ENCODE measurements at regions not wholly inside any gene's neighbourhood (a gene's known extent, or its start where the extent isn't known, plus 50 kb on each side); places are given as distances from the start of the nearest gene placed in this dataset.
A peak's percentile ranks its signal among the peaks of the same experiment; 100 is the strongest.

GRCh38 chr11:112318661-112319060, 58.0 kb upstream of the PLET1 start:
- no peaks in the 10 kb centered on the region for H3K79me1 ChIP-seq (ENCODE audit: low read length)
- no peak overlapping the region for H3K4me2 ChIP-seq (ENCODE audit: low read length)
- H2BK15ac ChIP-seq (replicated peaks; ENCODE audit: low read depth) = no peak overlapping the region
- no peak overlapping the region for H3K9ac ChIP-seq (ENCODE audit: low read length)
- no peak overlapping the region for H3K4me3 ChIP-seq (ENCODE audit: low read length)
- no peak overlapping the region for H2AK5ac ChIP-seq (ENCODE audit: low read length)
- no peak overlapping the region for H3K27ac ChIP-seq (ENCODE audit: low read depth, low read length)
- no peaks in the 10 kb centered on the region for H3K27me3 ChIP-seq (ENCODE audit: insufficient read depth, low read length, poor library complexity)
- WGBS (ENCODE audit: extremely low coverage, insufficient coverage, low lambda C conversion rate) = no CpG with 5 or more reads among the region's 1 CpG
- H3K4me1 ChIP-seq (ENCODE audit: control insufficient read depth, low read depth, low read length) = peaks cover 5% of the 10 kb centered on the region
- no peak overlapping the region for H3K56ac ChIP-seq (ENCODE audit: low read length)
- H3K18ac ChIP-seq (ENCODE audit: low read length) = no peak overlapping the region
- H2BK120ac ChIP-seq (ENCODE audit: low read depth, low read length) = no peak overlapping the region
- no peak overlapping the region for H3K4ac ChIP-seq (ENCODE audit: low read depth, low read length)
- no peak overlapping the region for H4K5ac ChIP-seq (ENCODE audit: low read length)
- no peaks in the 10 kb centered on the region for H3K36me3 ChIP-seq (ENCODE audit: control insufficient read depth, insufficient read depth, low read length)
- no peak for DNase-seq
- H3K23ac ChIP-seq (ENCODE audit: low read length) = no peak overlapping the region
- no peak overlapping the region for H4K8ac ChIP-seq (ENCODE audit: low read depth, low read length)
- no peaks in the 10 kb centered on the region for H3K79me2 ChIP-seq (ENCODE audit: control insufficient read depth, insufficient read depth, low read length)
- H2BK5ac ChIP-seq (ENCODE audit: low read length) = no peak overlapping the region

GRCh38 chr11:112320668-112321067, 60.0 kb upstream of the PLET1 start:
- no peak overlapping the region for H3K4me2 ChIP-seq (ENCODE audit: low read length)
- H3K4me3 ChIP-seq (ENCODE audit: low read length) = no peak overlapping the region
- no peak overlapping the region for H3K23ac ChIP-seq (ENCODE audit: low read length)
- no peak overlapping the region for H4K5ac ChIP-seq (ENCODE audit: low read length)
- no peak overlapping the region for H4K8ac ChIP-seq (ENCODE audit: low read depth, low read length)
- H3K4me1 ChIP-seq (ENCODE audit: control insufficient read depth, low read depth, low read length) = peaks cover 5% of the 10 kb centered on the region
- H3K79me2 ChIP-seq (ENCODE audit: control insufficient read depth, insufficient read depth, low read length) = no peaks in the 10 kb centered on the region
- H2BK15ac ChIP-seq (replicated peaks; ENCODE audit: low read depth) = no peak overlapping the region
- H3K4ac ChIP-seq (ENCODE audit: low read depth, low read length) = no peak overlapping the region
- H3K56ac ChIP-seq (ENCODE audit: low read length) = no peak overlapping the region
- H3K27me3 ChIP-seq (ENCODE audit: insufficient read depth, low read length, poor library complexity) = no peaks in the 10 kb centered on the region
- H2AK5ac ChIP-seq (ENCODE audit: low read length) = no peak overlapping the region
- no peaks in the 10 kb centered on the region for H3K36me3 ChIP-seq (ENCODE audit: control insufficient read depth, insufficient read depth, low read length)
- H3K18ac ChIP-seq (ENCODE audit: low read length) = no peak overlapping the region
- no peak overlapping the region for H3K9ac ChIP-seq (ENCODE audit: low read length)
- H2BK5ac ChIP-seq (ENCODE audit: low read length) = no peak overlapping the region
- H3K27ac ChIP-seq (ENCODE audit: low read depth, low read length) = no peak overlapping the region
- no CpG with 5 or more reads among the region's 5 CpGs for WGBS (ENCODE audit: extremely low coverage, insufficient coverage, low lambda C conversion rate)
- H2BK120ac ChIP-seq (ENCODE audit: low read depth, low read length) = no peak overlapping the region
- H3K79me1 ChIP-seq (ENCODE audit: low read length) = no peaks in the 10 kb centered on the region
- DNase-seq = no peak

GRCh38 chr11:112321501-112322172, 61.0 kb upstream of the PLET1 start:
- peak; percentile 58 for DNase-seq

GRCh38 chr11:112322173-112322790, 61.6 kb upstream of the PLET1 start:
- Histone ChIP-seq H3K79me1 (ENCODE audit: low read length) (no peaks in the 10 kb centered on the region), H3K27me3 (ENCODE audit: insufficient read depth, low read length, poor library complexity) (no peaks in the 10 kb centered on the region), H4K5ac (ENCODE audit: low read length) (no peak overlapping the region), H3K27ac (ENCODE audit: low read depth, low read length) (no peak overlapping the region), H4K8ac (ENCODE audit: low read depth, low read length) (no peak overlapping the region), H2BK15ac (replicated peaks; ENCODE audit: low read depth) (no peak overlapping the region), H2BK120ac (ENCODE audit: low read depth, low read length) (no peak overlapping the region), H3K18ac (ENCODE audit: low read length) (no peak overlapping the region), H3K4me2 (ENCODE audit: low read length) (no peak overlapping the region), H3K9ac (ENCODE audit: low read length) (no peak overlapping the region), H2BK5ac (ENCODE audit: low read length) (no peak overlapping the region), H3K56ac (ENCODE audit: low read length) (no peak overlapping the region), H3K4ac (ENCODE audit: low read depth, low read length) (no peak overlapping the region), H3K23ac (ENCODE audit: low read length) (no peak overlapping the region), H3K4me1 (ENCODE audit: control insufficient read depth, low read depth, low read length) (peaks cover 5% of the 10 kb centered on the region), H3K4me3 (ENCODE audit: low read length) (no peak overlapping the region), H3K36me3 (ENCODE audit: control insufficient read depth, insufficient read depth, low read length) (no peaks in the 10 kb centered on the region), H3K79me2 (ENCODE audit: control insufficient read depth, insufficient read depth, low read length) (no peaks in the 10 kb centered on the region), H2AK5ac (ENCODE audit: low read length) (no peak overlapping the region)
- DNase-seq = no peak
- WGBS (ENCODE audit: extremely low coverage, insufficient coverage, low lambda C conversion rate) = no CpG with 5 or more reads among the region's 8 CpGs

More at GRCh38 chr11:112321501-112322172, 61.0 kb upstream of the PLET1 start:
- no CpG with 5 or more reads among the region's 8 CpGs for WGBS (ENCODE audit: extremely low coverage, insufficient coverage, low lambda C conversion rate)
- no peak overlapping the region for H3K9ac ChIP-seq (ENCODE audit: low read length)
- H3K23ac ChIP-seq (ENCODE audit: low read length) = no peak overlapping the region
- H3K27ac ChIP-seq (ENCODE audit: low read depth, low read length) = no peak overlapping the region
- no peak overlapping the region for H2BK5ac ChIP-seq (ENCODE audit: low read length)
- no peak overlapping the region for H3K18ac ChIP-seq (ENCODE audit: low read length)
- no peak overlapping the region for H3K4me3 ChIP-seq (ENCODE audit: low read length)
- H4K5ac ChIP-seq (ENCODE audit: low read length) = no peak overlapping the region
- H3K4me2 ChIP-seq (ENCODE audit: low read length) = no peak overlapping the region
- H3K4ac ChIP-seq (ENCODE audit: low read depth, low read length) = no peak overlapping the region
- H3K36me3 ChIP-seq (ENCODE audit: control insufficient read depth, insufficient read depth, low read length) = no peaks in the 10 kb centered on the region
- no peaks in the 10 kb centered on the region for H3K79me1 ChIP-seq (ENCODE audit: low read length)
- H3K79me2 ChIP-seq (ENCODE audit: control insufficient read depth, insufficient read depth, low read length) = no peaks in the 10 kb centered on the region
- no peaks in the 10 kb centered on the region for H3K27me3 ChIP-seq (ENCODE audit: insufficient read depth, low read length, poor library complexity)
- no peak overlapping the region for H3K56ac ChIP-seq (ENCODE audit: low read length)
- no peak overlapping the region for H2BK120ac ChIP-seq (ENCODE audit: low read depth, low read length)
- H2AK5ac ChIP-seq (ENCODE audit: low read length) = no peak overlapping the region
- peaks cover 5% of the 10 kb centered on the region for H3K4me1 ChIP-seq (ENCODE audit: control insufficient read depth, low read depth, low read length)
- H2BK15ac ChIP-seq (replicated peaks; ENCODE audit: low read depth) = no peak overlapping the region
- no peak overlapping the region for H4K8ac ChIP-seq (ENCODE audit: low read depth, low read length)

- Histone ChIP-seq H3K4me2 (ENCODE audit: low read length) (no peak overlapping the region), H3K23ac (ENCODE audit: low read length) (no peak overlapping the region), H3K18ac (ENCODE audit: low read length) (no peak overlapping the region), H3K4me1 (ENCODE audit: control insufficient read depth, low read depth, low read length) (no peaks in the 10 kb centered on the region), H3K56ac (ENCODE audit: low read length) (no peak overlapping the region), H3K4me3 (ENCODE audit: low read length) (no peak overlapping the region), H3K36me3 (ENCODE audit: control insufficient read depth, insufficient read depth, low read length) (no peaks in the 10 kb centered on the region), H3K4ac (ENCODE audit: low read depth, low read length) (no peak overlapping the region), H3K79me1 (ENCODE audit: low read length) (no peaks in the 10 kb centered on the region), H4K5ac (ENCODE audit: low read length) (no peak overlapping the region), H3K79me2 (ENCODE audit: control insufficient read depth, insufficient read depth, low read length) (no peaks in the 10 kb centered on the region), H2BK120ac (ENCODE audit: low read depth, low read length) (no peak overlapping the region), H2AK5ac (ENCODE audit: low read length) (no peak overlapping the region), H3K9ac (ENCODE audit: low read length) (no peak overlapping the region), H2BK5ac (ENCODE audit: low read length) (no peak overlapping the region), H2BK15ac (replicated peaks; ENCODE audit: low read depth) (no peak overlapping the region), H4K8ac (ENCODE audit: low read depth, low read length) (no peak overlapping the region), H3K27me3 (ENCODE audit: insufficient read depth, low read length, poor library complexity) (no peaks in the 10 kb centered on the region), H3K27ac (ENCODE audit: low read depth, low read length) (no peak overlapping the region)
- no CpG with 5 or more reads among the region's 4 CpGs for WGBS (ENCODE audit: extremely low coverage, insufficient coverage, low lambda C conversion rate)
- no peak for DNase-seq
Measured at GRCh38 chr11:112334381-112334780, 73.7 kb upstream of the PLET1 start.

All from mesendoderm (in vitro differentiated cells).